Glomerular endothelial cell (primary cell): ENCODE measurements at regions not wholly inside any gene's neighbourhood (a gene's known extent, or its start where the extent isn't known, plus 50 kb on each side); places are given as distances from the start of the nearest gene placed in this dataset.

Experiments used
- DNase-seq: peaks from one replicate; pipeline ENCODE4 v3.0.0-alpha.2; 2011; ENCODE audit warnings: low read depth, low spot score; ENCODE audit errors: extremely low read depth

DNA sequence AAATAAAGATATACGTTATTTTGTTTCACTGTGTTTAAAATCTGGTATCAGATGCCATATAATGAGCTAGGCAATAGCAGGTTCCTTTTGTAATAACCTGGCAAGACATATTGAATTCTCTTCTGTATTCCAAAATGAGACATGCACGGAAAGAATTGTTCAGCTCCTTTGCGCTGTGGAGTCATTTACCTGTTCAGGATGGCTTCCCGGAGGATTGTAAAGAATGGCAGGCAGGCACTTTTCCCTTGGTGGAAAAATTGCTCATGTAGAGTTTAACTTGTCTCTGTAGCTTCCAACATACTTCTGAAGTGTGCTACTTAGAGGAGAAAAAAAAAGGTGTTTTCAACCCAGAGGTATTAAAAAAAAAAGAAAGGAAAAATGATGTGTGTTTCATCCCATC, 805.2 kb downstream of the GALC start:
- DNase-seq: no peak

DNA sequence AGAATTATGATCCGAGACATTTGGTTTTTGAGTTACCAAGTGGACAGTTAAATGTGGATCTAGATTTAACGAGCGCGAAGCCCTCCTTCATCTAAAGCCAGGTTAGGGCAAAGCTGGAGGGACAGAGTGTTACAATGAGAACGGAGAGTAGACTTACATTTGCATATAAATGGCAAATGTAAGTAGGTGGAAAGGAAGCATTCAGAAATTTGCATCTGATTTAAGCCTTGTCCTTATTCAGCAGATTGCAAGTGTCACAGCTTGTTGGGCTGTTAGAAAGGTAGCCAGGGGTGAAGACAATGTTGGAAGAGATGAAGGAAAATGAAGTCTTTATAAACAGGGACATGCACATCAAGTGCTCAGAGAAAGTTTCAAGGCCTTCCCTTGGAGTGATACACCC, 806.2 kb downstream of the GALC start:
- no peak for DNase-seq

DNA sequence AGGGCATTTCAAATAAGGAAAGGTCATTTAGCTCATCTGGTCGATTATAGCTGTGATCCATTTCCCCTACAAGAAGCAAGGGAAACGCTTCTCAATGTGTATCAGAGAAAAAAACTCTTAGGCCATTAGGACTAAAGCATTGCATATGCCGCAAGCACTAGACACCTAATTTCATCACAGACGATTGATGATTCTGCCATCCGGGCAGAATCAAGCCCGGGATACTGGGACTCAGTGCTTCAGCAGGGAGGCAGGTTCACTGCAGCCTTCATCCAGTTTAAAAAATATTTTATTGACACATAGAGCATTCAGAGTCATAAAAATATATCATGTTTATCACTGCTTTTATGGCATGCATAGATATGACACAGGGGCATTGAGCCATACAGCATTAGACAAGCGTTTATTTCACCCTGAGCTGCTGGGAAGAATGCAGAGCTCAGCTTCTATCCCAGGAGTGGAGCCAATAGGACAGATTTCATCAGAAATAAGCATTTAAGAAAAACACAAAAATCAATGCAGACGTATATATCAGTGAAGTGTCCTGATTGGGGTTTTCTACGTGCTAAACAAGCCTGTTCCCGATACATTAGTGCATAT, 806.9 kb downstream of the GALC start:
- no peak for DNase-seq

GRCh38 chr14:87184180-87184579, 808.8 kb downstream of the GALC start:
- DNase-seq: no peak

GRCh38 chr14:87181288-87181687, 811.7 kb downstream of the GALC start:
- DNase-seq: no peak

DNA sequence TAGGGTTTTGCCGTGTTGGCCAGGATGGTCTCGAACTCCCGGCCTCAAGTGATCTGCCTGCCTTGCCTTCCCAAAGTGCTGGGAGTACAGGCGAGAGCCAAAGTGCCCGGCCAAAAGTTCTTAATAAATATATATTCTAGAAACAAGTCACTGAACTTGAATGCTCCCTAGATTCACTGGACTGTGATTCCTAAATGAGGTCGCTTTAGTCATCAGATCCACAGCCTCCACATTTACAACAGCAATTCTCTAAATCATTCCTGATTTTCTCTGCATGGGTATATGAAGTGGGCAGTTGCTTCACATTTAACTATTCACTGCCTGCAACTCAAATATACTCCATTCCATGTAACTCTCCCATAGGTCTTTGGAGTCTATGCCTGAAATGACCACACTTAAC, 813.0 kb downstream of the GALC start:
- DNase-seq: no peak

DNA sequence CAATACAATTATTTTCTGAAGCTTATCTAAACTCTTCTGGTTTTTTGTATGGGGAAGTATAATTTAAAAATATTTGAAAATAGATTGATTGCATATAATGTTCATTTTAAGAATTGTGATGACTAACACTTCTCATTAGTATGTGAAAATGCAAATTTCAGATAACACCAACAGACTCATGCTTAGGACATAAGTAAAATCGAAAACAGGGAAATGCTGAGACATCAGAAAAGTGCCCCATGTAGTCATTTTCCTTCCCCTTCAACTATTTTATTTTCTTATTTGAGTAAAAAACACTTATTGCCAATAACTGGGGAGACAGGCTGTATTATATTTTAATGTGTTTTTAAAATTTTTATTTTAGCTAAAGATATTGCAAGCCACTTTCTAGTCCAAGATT, 814.7 kb downstream of the GALC start:
- no peak for DNase-seq

DNA sequence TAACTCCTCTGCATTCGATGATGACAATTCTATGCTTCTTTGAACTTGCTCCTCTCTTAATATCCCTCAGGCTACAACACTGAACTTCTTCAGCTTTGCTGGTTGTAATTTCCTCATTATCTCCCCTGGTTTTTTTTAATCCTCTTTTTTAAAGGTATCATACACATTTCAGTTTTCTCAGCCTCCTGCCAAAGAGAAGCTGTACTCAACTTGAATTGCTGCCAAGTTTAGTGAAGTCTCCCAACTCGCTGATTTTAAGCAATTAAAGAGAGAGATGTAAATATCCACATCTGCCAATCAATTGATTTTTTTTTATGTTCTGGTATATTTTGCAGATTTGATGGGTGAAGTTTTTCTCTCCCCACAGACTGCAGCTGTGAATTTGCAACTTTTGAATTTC, 817.8 kb downstream of the GALC start:
- no peak for DNase-seq

DNA sequence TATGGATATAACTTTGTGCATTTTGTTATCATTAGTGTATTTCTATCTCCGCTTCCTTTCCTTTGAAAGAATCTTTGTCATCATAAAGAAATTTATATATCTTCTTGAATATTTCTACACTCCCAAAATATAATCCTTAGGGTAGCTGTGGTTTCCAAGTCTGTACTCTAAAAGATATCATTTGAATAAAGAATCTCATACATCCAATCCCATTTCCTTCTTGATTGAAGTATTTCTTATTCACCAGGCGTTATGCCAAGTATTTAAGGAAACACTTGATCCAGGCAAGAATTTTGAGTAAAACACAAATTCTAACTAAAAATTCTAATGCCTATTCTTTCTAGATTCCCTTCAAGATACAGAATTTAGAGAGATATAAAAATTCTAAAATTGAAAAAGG, 821.8 kb downstream of the GALC start:
- DNase-seq: no peak

GRCh38 chr14:87170179-87170578, 822.8 kb downstream of the GALC start:
- no peak for DNase-seq

- DNase-seq: no peak
Observed at GRCh38 chr14:87169362-87169761, 823.6 kb downstream of the GALC start.

DNA sequence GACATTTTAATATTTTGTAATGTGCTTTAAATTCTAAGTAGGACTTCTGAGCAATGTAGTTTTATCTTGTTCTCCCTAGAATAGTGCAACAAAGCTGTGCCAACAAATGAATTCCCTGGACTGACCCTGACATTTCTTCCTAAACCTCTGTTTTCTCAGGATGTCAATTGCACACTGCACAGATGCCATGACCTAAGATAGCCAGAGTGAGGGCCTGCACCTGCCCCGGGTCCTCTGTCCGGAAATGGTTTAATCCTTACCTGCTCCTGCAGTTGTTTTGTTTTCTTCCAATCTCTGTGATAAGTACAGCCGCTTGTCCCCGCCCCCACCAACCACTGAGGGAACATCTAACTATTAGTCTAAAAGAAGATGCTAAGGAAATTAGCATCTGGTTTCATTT, 831.5 kb downstream of the GALC start:
- no peak for DNase-seq

- DNase-seq: no peak
Observed at GRCh38 chr14:87160989-87161388, 832.0 kb downstream of the GALC start.

GRCh38 chr14:87158283-87158682, 834.7 kb downstream of the GALC start:
- DNase-seq: no peak

GRCh38 chr14:87156878-87157277, 836.1 kb downstream of the GALC start:
- DNase-seq: no peak

GRCh38 chr14:87155856-87156488, 837.0 kb downstream of the GALC start:
- no peak for DNase-seq

- no peak for DNase-seq
Observed at GRCh38 chr14:87153901-87154300, 839.1 kb downstream of the GALC start.

DNA sequence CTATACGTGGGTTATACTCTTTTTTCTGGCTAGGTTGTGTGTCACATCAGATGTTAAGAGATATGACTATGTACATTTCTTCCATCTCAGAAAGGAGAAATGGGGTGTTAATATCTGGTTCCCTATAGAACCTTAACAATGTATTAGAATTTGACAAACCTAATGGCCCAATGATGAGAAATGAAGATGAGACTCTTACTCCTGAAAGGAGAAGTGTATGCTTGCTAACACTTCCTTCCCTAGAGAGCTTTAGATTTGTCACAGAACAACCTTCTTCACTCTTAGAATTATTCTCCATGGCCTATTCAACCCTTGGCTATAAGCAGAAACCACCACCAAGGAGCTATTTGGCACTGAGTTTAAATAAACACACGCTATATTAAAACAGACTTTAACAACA, 839.6 kb downstream of the GALC start:
- no peak for DNase-seq

- no peak for DNase-seq
Observed at GRCh38 chr14:87152693-87153092, 840.3 kb downstream of the GALC start.

GRCh38 chr14:87149583-87150354, 843.2 kb downstream of the GALC start:
- DNase-seq: no peak

- DNase-seq: no peak
Observed at GRCh38 chr14:87148655-87149054, 844.3 kb downstream of the GALC start.

- no peak for DNase-seq
Observed at GRCh38 chr14:87142551-87143211, 850.3 kb downstream of the GALC start.
